ENCODE measurements at regions not wholly inside any gene's neighbourhood (a gene's known extent, or its start where the extent isn't known, plus 50 kb on each side); places are given as distances from the start of the nearest gene placed in this dataset.

DNA sequence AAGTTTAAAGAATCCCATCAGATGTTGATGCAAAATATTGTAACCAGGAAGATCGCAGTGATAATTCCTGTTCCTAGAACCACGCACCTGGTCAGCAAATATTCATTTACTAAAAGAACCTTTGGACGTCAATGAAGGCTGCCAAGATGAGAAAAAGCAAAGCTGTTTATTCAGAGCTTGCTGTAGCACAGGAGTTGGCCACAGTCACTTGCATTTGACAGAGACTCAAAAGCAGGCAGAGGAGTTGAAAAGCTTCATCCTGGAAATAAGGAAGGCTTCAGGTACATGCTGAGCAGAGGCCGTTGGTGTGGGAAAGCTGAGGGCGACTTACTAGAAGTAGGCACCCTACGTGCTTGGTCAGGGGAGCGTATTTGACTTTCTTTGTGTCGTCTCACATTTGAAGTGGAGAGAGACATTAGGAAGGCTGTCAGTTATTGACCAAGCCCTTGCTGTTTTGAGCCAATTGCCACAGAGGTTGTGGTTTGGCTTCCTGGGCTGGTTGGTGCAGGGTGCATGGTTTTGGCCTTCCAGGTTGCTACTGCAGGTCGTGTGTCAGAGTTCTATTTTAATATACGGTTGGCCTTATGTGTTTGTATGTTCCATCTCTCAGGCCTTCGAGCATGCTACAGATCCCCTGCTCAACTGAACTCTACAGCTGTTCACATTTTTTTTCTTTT is 289.6 kb downstream of the METTL4 start:
- no peak for DNase-seq (ENCODE audit: low read depth in 2 of 2, low spot score in 1 of 2)

DNA sequence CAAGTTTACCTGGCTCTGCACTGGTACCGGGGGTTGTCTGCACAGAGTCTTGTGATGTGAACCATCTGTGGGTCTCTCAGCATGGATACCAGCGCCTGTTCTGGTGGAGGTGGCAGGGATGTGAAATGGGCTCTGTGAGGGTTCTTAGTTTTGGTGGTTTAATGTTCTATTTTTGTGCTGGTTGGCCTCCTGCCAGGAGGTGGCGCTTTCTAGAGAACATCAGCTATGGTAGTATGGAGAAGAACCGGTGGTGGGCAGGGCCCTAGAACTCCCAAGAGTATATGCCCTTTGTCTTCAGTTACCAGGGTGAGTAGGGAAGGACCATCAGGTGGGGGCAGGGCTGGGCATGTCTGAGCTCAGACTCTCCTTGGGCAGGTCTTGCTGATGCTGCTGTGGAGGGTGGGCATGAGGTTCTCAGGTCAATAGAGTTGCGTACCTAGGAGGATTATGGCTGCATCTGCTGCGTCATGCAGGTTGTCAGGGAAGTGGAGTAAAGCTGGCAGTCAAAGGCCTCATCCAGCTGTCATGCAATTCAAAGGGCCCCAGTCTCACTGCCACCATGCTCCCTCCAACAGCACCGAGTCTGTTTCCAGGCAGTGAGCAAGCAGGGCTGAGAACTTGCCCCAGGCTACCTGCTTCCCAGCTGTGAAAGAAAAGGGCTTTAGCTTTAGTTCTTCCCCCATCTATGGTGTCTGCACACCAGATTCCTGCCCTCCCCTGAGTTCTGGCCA is 278.0 kb downstream of the METTL4 start:
- no peak for DNase-seq (ENCODE audit: low read depth in 2 of 2, low spot score in 1 of 2)

DNA sequence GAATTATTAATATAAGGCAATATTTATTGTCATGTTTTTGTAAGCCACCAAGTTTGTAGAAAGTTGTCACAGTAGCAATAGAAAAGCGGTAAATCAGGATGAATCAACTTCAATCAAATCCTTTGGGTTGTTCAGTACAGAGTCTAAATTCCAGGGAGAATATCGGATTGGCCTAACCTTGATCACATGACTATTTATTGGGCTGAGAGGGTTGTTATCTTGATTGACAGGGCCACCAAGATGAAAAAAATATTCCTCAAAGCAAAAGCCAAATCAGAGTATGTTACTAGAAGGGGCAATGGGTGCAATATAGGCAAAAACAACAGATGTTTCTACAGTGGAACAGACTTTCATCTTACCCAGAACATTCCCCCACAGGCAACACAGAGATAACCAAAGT is 270.0 kb downstream of the METTL4 start:
- DNase-seq (ENCODE audit: low read depth in 2 of 2, low spot score in 1 of 2): no peak

DNA sequence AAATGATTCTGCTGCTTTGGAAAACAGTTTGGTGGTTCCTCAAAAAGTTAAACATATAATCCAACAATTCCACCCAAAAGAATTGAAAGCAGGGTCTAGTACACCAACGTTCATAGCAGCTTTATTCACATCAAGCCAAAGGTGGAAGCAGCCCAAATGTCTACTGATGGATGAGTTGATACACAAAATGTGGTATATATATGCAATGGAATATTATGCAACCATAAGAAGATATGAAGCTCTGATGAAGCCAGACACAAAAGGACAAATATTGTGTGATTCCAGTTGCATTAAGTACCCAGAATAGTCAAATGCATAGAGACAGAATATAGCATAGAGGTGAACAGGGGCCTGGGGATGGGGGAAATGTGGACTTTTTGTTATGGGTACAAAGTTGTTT is 269.3 kb downstream of the METTL4 start:
- no peak for DNase-seq (ENCODE audit: low read depth in 2 of 2, low spot score in 1 of 2)

DNA sequence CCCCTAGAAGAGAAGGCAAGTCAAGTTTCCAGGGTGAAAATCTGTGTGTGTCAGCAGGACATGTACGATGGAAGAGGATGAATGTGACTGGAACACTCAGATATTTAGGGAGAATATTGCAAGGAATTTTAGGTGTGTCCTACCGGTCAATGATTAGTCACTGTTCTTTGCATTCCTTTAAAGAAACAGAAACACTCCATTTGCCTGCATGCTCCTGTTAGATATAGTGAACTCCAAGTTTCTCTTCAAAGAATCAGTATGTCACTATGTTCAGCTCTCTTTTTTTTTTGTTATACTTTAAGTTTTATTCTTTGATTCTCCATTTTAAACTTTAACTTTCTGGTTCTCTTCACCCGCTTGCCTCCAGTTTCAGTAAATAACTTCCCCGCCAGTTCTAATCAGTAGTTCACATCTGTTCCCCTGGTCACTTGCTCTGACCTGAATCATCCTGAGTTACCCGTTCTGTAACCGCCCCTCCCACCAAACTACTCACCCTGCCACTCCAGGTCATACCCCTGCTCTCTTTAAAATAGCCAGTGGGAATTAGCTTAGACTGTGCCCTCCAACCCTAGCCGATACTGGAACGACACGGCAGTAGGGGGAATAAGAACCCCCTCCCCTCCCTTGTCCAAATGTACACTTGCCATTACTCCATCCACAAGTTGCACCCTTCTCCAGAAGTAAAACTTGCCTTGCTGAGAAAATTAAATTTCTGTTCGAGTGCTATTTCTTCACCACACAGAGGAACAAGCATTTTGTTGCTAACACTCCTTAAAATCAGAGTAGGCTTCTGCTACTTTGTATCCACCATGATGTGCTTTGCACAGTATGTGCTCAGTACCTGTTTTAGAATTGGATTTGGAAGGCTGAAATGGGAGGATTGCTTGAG is 268.4 kb downstream of the METTL4 start:
- no peak for DNase-seq (ENCODE audit: low read depth in 2 of 2, low spot score in 1 of 2)

DNA sequence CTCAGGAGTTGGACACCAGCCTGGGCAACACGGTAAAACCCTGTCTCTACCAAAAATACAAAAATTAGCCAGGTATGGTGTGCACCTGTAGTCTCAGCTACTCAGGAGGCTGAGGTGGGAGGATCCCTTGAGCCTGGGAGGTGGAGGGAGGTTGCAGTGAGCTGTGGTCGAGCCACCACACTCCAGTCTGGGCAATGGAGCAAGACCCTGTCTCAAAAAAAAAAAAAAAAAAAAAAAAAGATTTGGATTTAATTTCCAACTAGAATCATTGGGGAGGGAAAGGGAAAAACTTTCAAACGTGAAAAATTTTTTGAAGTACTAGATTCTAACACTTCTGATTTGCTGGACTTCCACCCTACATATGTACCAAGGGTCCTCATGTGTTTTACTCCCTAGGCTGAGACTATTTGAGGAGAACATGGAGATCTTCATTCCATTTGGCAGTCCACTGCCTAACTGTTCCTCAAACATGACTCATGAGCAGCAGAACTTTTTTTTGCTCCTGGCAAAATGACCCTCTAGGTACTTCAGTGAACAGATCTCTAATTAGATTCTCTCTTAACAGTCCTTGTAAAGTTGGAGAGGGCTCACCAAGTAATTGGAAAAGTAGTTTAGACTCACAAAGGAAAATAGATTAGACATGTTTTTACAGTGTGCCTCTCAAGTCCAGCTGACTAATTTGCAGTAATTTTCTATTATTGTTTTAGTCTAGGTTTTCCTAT is 267.6 kb downstream of the METTL4 start:
- no peak for DNase-seq (ENCODE audit: low read depth in 2 of 2, low spot score in 1 of 2)

DNA sequence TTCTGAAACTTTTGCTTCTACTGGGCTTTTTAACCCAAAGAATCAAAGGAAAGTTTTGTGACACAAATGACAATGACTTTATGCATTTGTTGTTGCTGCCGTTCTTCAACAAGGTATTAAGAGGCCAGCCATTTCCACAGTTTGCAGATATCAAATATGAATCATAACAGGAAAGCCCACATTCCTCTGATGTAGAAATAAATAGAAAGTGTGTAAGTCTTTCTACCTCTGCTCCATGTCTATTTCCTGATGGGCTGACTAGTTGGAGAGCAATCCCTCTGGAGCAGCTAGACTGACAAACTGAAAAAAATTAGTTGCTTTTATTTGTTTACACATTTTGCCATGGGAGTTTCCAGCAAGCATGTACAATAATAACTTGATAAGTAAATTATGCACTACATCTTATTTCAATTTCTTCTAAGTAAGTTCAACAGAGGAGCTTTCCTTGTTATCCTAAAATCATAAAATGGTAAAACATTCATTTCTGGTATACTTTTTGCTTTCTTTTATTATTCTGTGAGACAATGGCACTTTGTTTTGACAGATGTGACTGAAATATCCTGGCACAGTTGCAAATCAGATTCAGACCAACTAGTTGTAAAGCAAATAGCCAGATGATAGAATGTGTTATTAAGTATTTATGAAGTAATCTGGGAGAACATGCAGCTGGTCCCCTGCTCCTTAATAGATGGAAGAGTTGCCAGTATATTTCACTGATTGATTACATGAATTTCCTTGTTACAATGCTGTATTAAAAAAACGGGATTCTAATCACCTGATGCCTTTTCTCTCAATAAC is 266.7 kb downstream of the METTL4 start:
- DNase-seq (ENCODE audit: low read depth in 2 of 2, low spot score in 1 of 2): no peak

DNA sequence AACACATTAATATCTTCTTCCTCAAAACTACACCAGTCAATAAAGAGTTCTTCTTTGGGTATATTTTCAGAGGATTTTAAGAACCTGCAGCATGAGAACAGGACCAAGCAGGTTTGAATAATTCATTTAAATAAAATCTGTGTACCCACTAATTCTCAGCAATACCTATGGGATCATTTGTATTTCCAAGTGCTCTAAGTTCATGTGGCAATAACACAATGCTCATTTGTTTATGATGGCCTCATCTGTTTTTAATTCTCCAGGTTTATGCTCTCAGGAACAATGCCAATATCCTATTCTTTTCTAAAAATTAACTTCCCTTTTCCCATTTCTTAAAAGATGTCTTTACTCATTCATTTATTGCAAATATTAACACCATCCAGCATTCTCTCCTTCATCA is 264.7 kb downstream of the METTL4 start:
- no peak for DNase-seq (ENCODE audit: low read depth in 2 of 2, low spot score in 1 of 2)

DNA sequence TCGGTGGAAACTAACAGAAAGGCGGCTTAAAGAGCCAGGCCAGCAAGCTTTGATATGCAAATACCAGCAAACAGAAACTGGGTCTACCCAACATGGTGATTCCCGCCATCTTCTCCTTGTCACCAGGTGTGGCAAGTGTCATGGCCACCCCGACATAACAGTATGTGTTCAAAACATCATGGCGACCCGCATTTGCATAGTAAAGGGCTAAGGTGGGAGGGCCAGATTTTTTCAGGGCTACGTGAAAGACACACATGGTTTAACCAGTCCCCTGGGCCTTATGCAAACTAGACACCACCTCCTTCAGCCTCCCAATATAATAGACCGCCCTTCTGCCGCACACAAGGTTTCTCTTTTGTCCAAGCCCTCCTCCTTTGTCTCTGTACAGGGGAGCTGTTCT is 260.4 kb downstream of the METTL4 start:
- no peak for DNase-seq (ENCODE audit: low read depth in 2 of 2, low spot score in 1 of 2)

DNA sequence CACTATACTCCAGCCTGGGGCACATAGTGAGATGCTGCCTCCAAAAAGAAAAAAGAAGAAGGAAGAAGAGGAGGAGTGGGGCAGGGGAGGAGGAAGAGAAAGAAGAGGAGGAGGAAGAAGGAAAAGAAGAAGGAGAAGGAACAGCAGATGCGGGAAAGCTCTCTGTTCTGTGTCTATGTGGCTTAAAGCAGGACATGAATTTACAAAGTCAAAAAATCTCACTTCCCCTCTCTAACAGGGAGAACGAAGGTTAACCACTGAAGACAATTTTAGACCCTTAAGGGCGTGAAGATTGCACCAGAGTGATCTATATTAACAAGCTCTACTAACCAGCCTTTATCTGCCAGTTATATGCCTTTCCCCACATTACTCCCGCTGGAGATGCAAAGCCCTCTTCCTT is 258.9 kb downstream of the METTL4 start:
- no peak for DNase-seq (ENCODE audit: low read depth in 2 of 2, low spot score in 1 of 2)

DNA sequence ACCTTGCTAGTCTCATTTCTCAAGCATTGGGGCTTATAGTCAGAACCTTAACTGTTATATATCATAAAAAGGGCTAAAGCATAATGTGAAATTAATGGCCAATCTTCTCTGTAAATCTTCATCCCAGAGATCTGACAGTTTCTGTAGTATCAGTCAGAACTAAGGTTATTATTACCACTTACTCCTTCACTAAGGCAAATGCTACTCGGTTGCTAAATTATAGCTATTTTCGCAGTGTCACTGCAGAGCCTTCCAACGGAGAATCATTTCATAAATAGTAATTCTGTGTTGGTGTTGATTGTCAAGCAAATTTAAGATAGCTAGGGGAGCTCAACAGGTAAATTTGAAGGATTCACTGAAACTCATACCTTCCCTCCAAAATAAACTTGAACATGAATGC is 258.0 kb downstream of the METTL4 start:
- DNase-seq (ENCODE audit: low read depth in 2 of 2, low spot score in 1 of 2): no peak

DNA sequence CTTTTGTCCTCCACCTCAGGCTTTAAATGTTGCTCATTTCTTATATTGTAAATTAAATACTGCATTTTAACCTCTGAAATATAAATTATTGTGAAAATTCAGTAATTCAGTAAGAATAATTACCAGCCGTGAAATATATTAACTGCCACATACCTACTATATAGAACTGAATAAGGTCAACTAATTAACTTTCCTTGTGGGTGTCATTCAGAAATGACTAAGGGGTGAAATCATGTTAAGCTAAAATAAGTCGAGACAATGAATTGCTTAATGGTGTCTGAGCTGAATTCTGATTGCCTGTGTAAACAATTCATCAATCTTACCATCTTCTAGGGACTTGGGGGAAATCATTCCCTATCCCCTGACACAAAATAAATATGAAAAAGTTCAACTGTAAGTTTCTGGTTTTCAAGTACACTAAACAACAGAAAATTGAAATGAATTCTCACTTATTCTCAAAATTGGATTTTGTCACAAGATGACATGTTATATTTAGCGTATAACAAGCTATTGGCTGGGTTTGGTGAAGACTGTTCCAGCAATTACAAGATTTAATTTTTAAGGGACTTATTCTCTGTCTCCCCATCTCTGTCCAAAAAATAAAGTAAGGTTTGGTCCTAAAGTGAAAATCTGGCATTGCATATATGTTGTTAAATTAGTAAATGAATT is 255.1 kb downstream of the METTL4 start:
- DNase-seq (ENCODE audit: low read depth in 2 of 2, low spot score in 1 of 2): no peak

DNA sequence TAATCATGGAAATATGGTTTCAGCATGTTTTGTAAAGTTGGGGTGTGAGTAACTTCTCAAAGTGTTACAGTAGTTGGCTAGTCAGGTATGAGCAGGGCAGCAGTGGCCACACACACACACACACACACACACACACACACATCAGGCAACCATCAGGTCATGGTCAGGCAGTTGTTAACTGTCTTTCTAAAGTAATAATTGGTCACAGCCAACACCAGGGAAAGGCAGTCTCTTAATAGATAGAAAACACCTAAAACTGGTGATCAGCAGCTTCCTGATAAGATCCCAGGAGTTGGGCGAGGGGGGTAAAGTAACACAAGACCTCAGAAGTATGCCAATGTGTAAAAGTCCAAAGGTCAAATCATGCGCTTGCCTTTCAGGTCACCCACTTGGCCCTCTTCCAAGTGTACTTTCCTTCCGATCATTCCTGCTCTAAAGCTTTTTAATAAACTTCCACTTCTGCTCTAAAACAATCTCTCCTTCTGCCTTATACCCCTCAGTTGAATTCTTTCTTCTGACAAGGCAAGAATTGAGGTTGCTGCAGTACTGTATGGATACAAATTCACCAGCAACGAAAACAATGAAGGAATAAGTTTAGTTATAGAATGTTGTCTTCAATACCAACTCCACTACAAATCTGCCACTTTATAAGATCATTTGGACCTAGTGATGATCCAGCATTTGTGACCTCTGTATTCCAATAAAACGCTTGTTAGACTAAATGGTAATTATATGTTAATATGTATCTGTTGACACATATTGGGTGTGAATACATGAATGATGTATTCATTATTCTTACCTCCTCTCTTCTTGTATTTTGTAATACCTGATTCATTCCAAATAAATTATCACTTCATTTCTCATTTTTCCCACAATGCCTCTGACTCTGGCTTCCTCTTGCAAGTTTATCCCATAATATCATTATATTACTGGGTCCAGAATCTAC is 254.3 kb downstream of the METTL4 start:
- no peak for DNase-seq (ENCODE audit: low read depth in 2 of 2, low spot score in 1 of 2)

DNA sequence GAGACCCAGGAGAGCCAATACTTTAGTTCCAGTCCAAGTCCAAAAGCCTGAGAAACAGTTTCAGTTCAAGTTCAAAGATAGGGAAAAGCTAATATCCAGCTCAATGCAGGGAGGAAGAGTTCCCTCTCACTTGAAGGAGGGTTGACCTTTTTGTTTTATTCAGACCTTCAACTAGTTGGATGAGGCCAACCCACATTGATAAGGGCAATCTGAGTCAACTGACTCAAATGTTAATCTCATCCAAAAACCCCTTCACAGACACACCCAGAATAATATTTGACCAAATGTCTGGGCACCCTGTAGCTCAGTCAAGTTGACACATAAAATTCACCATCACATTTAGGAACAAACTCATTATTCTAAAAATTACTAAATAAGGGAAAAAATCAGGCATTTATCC is 246.8 kb downstream of the METTL4 start:
- DNase-seq (ENCODE audit: low read depth in 2 of 2, low spot score in 1 of 2): no peak

DNA sequence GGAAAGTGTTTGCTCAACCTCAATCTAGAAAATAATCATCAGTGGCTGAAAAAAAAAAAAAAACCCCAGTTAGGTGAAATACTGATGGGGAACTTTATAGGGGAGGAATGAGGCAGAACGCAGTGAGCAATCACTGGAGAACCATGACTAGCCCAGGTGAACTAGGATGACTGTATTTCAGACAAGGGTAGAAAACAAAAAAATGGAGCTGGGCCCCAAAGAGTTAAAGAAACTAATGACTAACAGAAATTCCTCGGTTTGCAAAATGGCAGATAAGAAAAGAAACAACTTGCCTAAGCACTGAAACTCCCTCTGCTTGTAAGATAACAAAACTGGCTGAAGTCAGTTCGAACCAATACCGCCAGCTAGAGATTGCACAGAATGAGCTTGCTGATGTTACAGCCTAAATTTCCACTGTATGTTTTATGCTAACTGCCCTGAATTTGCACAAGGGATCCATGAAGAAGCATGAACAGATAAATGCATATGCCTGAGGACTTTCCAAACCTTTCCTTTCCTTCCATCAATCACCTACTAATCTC is 245.9 kb downstream of the METTL4 start:
- DNase-seq (ENCODE audit: low read depth in 2 of 2, low spot score in 1 of 2): no peak

DNA sequence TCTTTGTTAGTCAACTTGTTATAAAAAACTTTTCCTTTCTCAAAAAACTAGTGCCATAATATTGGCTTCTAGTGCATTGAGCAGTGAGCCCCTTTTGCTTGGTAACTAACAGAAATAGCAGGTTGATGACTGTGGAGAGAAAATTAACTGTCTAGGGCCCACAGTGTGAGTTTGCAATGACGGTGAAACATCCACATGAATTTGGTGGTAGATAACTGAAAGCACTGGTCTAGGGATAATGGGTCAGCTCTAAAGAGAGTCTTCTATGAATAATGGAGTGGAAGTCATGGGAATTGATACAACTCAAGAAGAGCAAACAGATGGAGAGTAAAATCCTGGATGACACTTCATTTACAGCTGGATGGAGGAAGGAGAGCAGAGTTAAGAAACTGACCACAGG is 245.4 kb downstream of the METTL4 start:
- DNase-seq (ENCODE audit: low read depth in 2 of 2, low spot score in 1 of 2): no peak

DNA sequence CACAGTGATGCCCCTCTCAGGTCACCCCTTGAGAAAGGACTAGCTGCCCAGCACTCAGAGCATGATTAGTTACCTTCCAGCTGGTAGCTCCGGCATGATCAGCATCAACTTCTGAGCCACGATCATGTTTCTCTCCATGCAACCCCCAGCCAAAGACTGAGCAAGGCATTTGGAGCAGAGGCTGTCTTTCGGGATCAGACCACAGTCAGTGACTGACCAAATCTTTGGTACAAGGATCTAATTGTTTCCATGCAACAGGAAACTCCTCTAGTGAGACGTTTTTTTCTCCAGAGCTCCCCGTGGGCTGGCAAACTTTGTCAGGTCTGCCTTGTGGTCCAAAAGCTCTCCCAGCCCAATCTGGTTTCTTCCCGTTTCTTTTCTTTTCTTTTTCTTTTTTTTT is 244.3 kb downstream of the METTL4 start:
- DNase-seq (ENCODE audit: low read depth in 2 of 2, low spot score in 1 of 2): no peak

DNA sequence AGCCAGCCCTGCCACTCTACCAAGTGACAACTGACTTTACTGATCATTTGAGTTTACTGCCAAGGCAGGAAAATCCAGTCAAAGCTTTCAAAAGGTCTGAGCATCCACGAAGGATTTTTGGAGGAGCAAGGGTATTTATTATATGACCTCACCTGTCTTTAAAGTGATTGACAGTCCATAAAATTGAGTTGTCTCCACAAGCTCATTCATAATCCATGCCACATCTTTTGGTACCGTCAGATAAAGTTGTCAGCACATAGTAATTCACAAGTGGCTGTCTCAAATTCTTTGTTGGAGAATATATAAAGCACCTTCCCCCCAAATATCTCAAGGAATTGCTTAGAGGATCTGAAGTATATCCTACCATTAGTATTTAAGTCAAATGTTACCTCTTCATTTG is 240.5 kb downstream of the METTL4 start:
- no peak for DNase-seq (ENCODE audit: low read depth in 2 of 2, low spot score in 1 of 2)

DNA sequence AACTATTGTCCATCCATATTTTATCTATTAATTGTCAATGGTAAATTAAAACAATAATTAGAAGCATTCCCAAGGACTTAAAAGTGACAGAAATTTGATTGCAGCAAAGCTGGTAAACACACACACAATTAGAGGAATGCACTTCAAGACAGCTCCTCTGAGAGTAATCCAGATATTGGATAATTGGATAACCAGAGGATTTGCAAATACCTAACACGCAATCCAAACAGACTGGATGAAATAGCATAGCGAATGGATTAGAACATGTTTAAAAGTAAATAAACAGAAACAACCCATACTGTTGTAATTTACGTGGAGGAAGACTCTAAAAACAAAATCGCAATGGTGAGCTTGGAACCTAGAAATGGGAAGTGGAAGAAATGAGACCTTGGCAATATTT is 239.8 kb downstream of the METTL4 start:
- DNase-seq (ENCODE audit: low read depth in 2 of 2, low spot score in 1 of 2): no peak

Data from stimulated activated CD8-positive, alpha-beta memory T cell treated with anti-CD3 and anti-CD28 coated beads, Interleukin-4, amount 100 ng/mL, for 1 hour (primary cell).